ENCODE measurements at regions not wholly inside any gene's neighbourhood (a gene's known extent, or its start where the extent isn't known, plus 50 kb on each side); places are given as distances from the start of the nearest gene placed in this dataset.

GRCh38 chr13:63396746-63397145 is 1981.1 kb upstream of the PCDH20 start:
- CTCF ChIA-PET: no interaction called here
- DNase-seq: no peak
- Histone ChIP-seq H3K27ac (ENCODE audit: insufficient read depth in 1 of 2, low read depth in 1 of 2, low read length in 2 of 2, poor library complexity in 1 of 2, severe bottlenecking in 2 of 2) (no peak overlapping the region), H3K9me3 (ENCODE audit: control extremely low read depth in 1 of 5, control insufficient read depth in 4 of 5, insufficient read depth in 2 of 5, low read depth in 1 of 5, low read length in 4 of 5) (no peaks in the 10 kb centered on the region), H3K4me3 (ENCODE audit: control insufficient read depth in 1 of 7, extremely low read depth in 1 of 7, insufficient read depth in 4 of 7, low read depth in 2 of 7, low read length in 6 of 7) (no peak overlapping the region), H3K27me3 (replicated peaks in 2 of 5; ENCODE audit: control insufficient read depth in 4 of 5, insufficient read depth in 5 of 5, low read length in 4 of 5) (no peaks in the 10 kb centered on the region), H3K4me1 (ENCODE audit: control extremely low read depth in 1 of 4, control insufficient read depth in 4 of 4, insufficient read depth in 4 of 4, low read length in 3 of 4) (no peaks in the 10 kb centered on the region), H3K36me3 (ENCODE audit: control insufficient read depth in 4 of 4, insufficient read depth in 4 of 4, low read length in 3 of 4) (no peaks in the 10 kb centered on the region)
- WGBS (ENCODE audit: insufficient coverage): 98% methylated on average over 6 of the region's 9 CpGs
- POLR2A ChIA-PET: no interaction called here

- Histone ChIP-seq H3K27ac (ENCODE audit: insufficient read depth in 1 of 2, low read depth in 1 of 2, low read length in 2 of 2, poor library complexity in 1 of 2, severe bottlenecking in 2 of 2) (no peak overlapping the region), H3K36me3 (ENCODE audit: control insufficient read depth in 4 of 4, insufficient read depth in 4 of 4, low read length in 3 of 4) (no peaks in the 10 kb centered on the region), H3K4me3 (ENCODE audit: control insufficient read depth in 1 of 7, extremely low read depth in 1 of 7, insufficient read depth in 4 of 7, low read depth in 2 of 7, low read length in 6 of 7) (no peak overlapping the region), H3K4me1 (ENCODE audit: control extremely low read depth in 1 of 4, control insufficient read depth in 4 of 4, insufficient read depth in 4 of 4, low read length in 3 of 4) (no peaks in the 10 kb centered on the region), H3K9me3 (ENCODE audit: control extremely low read depth in 1 of 5, control insufficient read depth in 4 of 5, insufficient read depth in 2 of 5, low read depth in 1 of 5, low read length in 4 of 5) (no peaks in the 10 kb centered on the region), H3K27me3 (replicated peaks in 2 of 5; ENCODE audit: control insufficient read depth in 4 of 5, insufficient read depth in 5 of 5, low read length in 4 of 5) (no peaks in the 10 kb centered on the region)
- DNase-seq: no peak
- ChIA-PET CTCF (no interaction called here), POLR2A (no interaction called here)
- no CpG with 5 or more reads among the region's 3 CpGs for WGBS (ENCODE audit: insufficient coverage)
These were observed 1977.5 kb upstream of the PCDH20 start for GRCh38 chr13:63393112-63393511.

DNA sequence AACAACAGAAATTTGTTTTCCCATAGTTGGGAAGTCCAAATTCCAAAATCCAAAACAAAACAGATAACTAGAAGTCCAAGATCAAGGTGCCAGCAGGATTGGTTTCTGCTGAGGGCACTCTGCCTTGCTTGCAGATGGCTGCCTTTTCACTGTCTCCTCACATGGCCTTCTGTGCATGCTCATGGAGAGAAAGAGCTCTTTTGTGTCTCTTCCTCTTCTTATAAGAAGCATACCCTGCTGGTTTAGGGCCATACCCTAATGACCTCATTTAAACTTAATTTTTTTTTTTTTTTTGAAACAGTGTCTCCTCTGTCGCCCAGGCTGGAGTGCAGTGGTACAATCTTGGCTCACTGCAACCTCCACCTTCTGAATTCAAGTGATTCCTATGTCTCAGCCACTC is 1974.1 kb upstream of the PCDH20 start:
- H3K27me3 ChIP-seq (replicated peaks in 2 of 5; ENCODE audit: control insufficient read depth in 4 of 5, insufficient read depth in 5 of 5, low read length in 4 of 5): no peaks in the 10 kb centered on the region
- H3K9me3 ChIP-seq (ENCODE audit: control extremely low read depth in 1 of 5, control insufficient read depth in 4 of 5, insufficient read depth in 2 of 5, low read depth in 1 of 5, low read length in 4 of 5): no peaks in the 10 kb centered on the region
- no peak for DNase-seq
- H3K4me3 ChIP-seq (ENCODE audit: control insufficient read depth in 1 of 7, extremely low read depth in 1 of 7, insufficient read depth in 4 of 7, low read depth in 2 of 7, low read length in 6 of 7): no peak overlapping the region
- no CpG with 5 or more reads among the region's 1 CpG for WGBS (ENCODE audit: insufficient coverage)
- ChIA-PET CTCF (no interaction called here), POLR2A (interaction anchor here (0.7 kb wide), 1 partner anchor 42 kb away, joined by 3 read pairs; no protein-coding TSS in a partner anchor)
- H3K4me1 ChIP-seq (ENCODE audit: control extremely low read depth in 1 of 4, control insufficient read depth in 4 of 4, insufficient read depth in 4 of 4, low read length in 3 of 4): no peaks in the 10 kb centered on the region
- no peak overlapping the region for H3K27ac ChIP-seq (ENCODE audit: insufficient read depth in 1 of 2, low read depth in 1 of 2, low read length in 2 of 2, poor library complexity in 1 of 2, severe bottlenecking in 2 of 2)
- H3K36me3 ChIP-seq (ENCODE audit: control insufficient read depth in 4 of 4, insufficient read depth in 4 of 4, low read length in 3 of 4): no peaks in the 10 kb centered on the region

DNA sequence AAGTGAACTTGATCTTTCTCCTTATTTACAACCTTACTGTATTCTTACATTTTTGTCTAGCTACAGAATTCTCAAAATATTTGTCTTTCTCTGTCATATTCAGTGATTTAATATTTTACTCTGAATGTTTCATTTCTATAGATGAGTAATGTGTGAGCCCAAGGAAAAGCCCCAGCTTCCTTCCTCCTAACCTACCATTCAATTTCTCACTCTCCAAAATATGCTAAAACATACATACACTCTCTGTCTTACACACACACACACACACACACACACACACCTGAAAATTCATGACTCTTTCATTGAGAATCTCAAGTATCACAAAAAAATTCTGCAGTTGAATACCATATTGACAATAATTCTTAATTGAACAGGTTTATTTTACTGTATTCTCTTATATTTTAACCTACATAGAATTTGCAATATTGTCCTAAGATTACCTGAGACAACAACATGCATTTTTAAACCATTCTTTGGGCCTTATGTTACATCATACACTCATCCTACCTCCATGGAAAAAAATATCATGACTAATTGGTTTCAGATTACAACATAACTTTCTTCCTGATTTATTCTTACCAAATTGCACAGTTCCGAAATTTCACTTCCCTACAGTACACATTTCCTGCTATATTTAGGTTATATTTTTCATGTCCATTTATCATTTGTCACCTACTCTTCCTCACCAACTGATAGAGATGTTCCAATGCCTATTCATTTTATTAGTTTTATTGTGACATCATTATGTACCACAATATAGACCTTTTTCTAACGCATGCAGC is 1965.6 kb upstream of the PCDH20 start:
- Histone ChIP-seq H3K27ac (ENCODE audit: insufficient read depth in 1 of 2, low read depth in 1 of 2, low read length in 2 of 2, poor library complexity in 1 of 2, severe bottlenecking in 2 of 2) (no peak overlapping the region), H3K9me3 (ENCODE audit: control extremely low read depth in 1 of 5, control insufficient read depth in 4 of 5, insufficient read depth in 2 of 5, low read depth in 1 of 5, low read length in 4 of 5) (peaks cover 0 to 3% (median 0%) of the 10 kb centered on the region in 5 experiments), H3K4me1 (ENCODE audit: control extremely low read depth in 1 of 4, control insufficient read depth in 4 of 4, insufficient read depth in 4 of 4, low read length in 3 of 4) (no peaks in the 10 kb centered on the region), H3K4me3 (ENCODE audit: control insufficient read depth in 1 of 7, extremely low read depth in 1 of 7, insufficient read depth in 4 of 7, low read depth in 2 of 7, low read length in 6 of 7) (no peak overlapping the region), H3K36me3 (ENCODE audit: control insufficient read depth in 4 of 4, insufficient read depth in 4 of 4, low read length in 3 of 4) (no peaks in the 10 kb centered on the region), H3K27me3 (replicated peaks in 2 of 5; ENCODE audit: control insufficient read depth in 4 of 5, insufficient read depth in 5 of 5, low read length in 4 of 5) (no peaks in the 10 kb centered on the region)
- ChIA-PET CTCF (no interaction called here), POLR2A (no interaction called here)
- no CpG with 5 or more reads among the region's 2 CpGs for WGBS (ENCODE audit: insufficient coverage)
- DNase-seq: no peak

DNA sequence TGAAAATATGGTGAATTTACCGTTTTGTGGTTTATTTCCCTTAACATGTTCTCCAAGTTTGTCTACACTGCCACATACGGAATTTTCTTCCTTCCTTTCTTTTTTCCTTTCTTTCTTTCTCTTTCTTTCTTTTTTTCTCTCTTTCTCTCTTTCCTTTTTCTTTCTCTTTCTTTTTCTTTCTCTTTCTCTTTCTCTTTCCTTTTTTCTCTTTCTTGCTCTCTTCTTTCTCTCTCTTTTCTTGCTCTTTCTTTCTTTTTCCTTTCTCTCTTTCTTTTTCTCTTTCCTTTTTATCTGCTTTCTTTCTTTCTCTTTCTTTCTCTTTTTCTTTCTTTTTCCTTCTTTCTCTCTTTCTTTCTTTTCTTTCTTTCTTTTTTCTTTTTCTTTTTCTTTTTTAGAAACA is 1962.3 kb upstream of the PCDH20 start:
- Histone ChIP-seq H3K27me3 (replicated peaks in 2 of 5; ENCODE audit: control insufficient read depth in 4 of 5, insufficient read depth in 5 of 5, low read length in 4 of 5) (no peaks in the 10 kb centered on the region), H3K27ac (ENCODE audit: insufficient read depth in 1 of 2, low read depth in 1 of 2, low read length in 2 of 2, poor library complexity in 1 of 2, severe bottlenecking in 2 of 2) (no peak overlapping the region), H3K36me3 (ENCODE audit: control insufficient read depth in 4 of 4, insufficient read depth in 4 of 4, low read length in 3 of 4) (no peaks in the 10 kb centered on the region), H3K4me3 (ENCODE audit: control insufficient read depth in 1 of 7, extremely low read depth in 1 of 7, insufficient read depth in 4 of 7, low read depth in 2 of 7, low read length in 6 of 7) (no peak overlapping the region), H3K9me3 (ENCODE audit: control extremely low read depth in 1 of 5, control insufficient read depth in 4 of 5, insufficient read depth in 2 of 5, low read depth in 1 of 5, low read length in 4 of 5) (peaks cover 0 to 3% (median 0%) of the 10 kb centered on the region in 5 experiments), H3K4me1 (ENCODE audit: control extremely low read depth in 1 of 4, control insufficient read depth in 4 of 4, insufficient read depth in 4 of 4, low read length in 3 of 4) (no peaks in the 10 kb centered on the region)
- CTCF ChIA-PET: no interaction called here
- DNase-seq: no peak
- WGBS (ENCODE audit: insufficient coverage): 100% methylated on average over 1 of the region's 2 CpGs
- POLR2A ChIA-PET: no interaction called here

GRCh38 chr13:63370101-63370500 is 1954.5 kb upstream of the PCDH20 start:
- Histone ChIP-seq H3K36me3 (ENCODE audit: control insufficient read depth in 4 of 4, insufficient read depth in 4 of 4, low read length in 3 of 4) (no peaks in the 10 kb centered on the region), H3K4me1 (ENCODE audit: control extremely low read depth in 1 of 4, control insufficient read depth in 4 of 4, insufficient read depth in 4 of 4, low read length in 3 of 4) (no peaks in the 10 kb centered on the region), H3K27me3 (replicated peaks in 2 of 5; ENCODE audit: control insufficient read depth in 4 of 5, insufficient read depth in 5 of 5, low read length in 4 of 5) (no peaks in the 10 kb centered on the region), H3K27ac (ENCODE audit: insufficient read depth in 1 of 2, low read depth in 1 of 2, low read length in 2 of 2, poor library complexity in 1 of 2, severe bottlenecking in 2 of 2) (no peak overlapping the region), H3K9me3 (ENCODE audit: control extremely low read depth in 1 of 5, control insufficient read depth in 4 of 5, insufficient read depth in 2 of 5, low read depth in 1 of 5, low read length in 4 of 5) (peaks cover 0 to 6% (median 4%) of the 10 kb centered on the region in 5 experiments), H3K4me3 (ENCODE audit: control insufficient read depth in 1 of 7, extremely low read depth in 1 of 7, insufficient read depth in 4 of 7, low read depth in 2 of 7, low read length in 6 of 7) (no peak overlapping the region)
- CTCF ChIA-PET: no interaction called here
- DNase-seq: no peak
- POLR2A ChIA-PET: no interaction called here
- no CpG with 5 or more reads among the region's 1 CpG for whole genome bisulfite sequencing (ENCODE audit: insufficient coverage)

- POLR2A ChIA-PET: no interaction called here
These were observed 1952.0 kb upstream of the PCDH20 start for GRCh38 chr13:63367522-63368198.

More at GRCh38 chr13:63367522-63368198, 1952.0 kb upstream of the PCDH20 start:
- Histone ChIP-seq H3K27ac (ENCODE audit: insufficient read depth in 1 of 2, low read depth in 1 of 2, low read length in 2 of 2, poor library complexity in 1 of 2, severe bottlenecking in 2 of 2) (no peak overlapping the region), H3K9me3 (ENCODE audit: control extremely low read depth in 1 of 5, control insufficient read depth in 4 of 5, insufficient read depth in 2 of 5, low read depth in 1 of 5, low read length in 4 of 5) (peaks cover 0 to 6% (median 4%) of the 10 kb centered on the region in 5 experiments), H3K4me1 (ENCODE audit: control extremely low read depth in 1 of 4, control insufficient read depth in 4 of 4, insufficient read depth in 4 of 4, low read length in 3 of 4) (no peaks in the 10 kb centered on the region), H3K27me3 (replicated peaks in 2 of 5; ENCODE audit: control insufficient read depth in 4 of 5, insufficient read depth in 5 of 5, low read length in 4 of 5) (no peaks in the 10 kb centered on the region), H3K36me3 (ENCODE audit: control insufficient read depth in 4 of 4, insufficient read depth in 4 of 4, low read length in 3 of 4) (no peaks in the 10 kb centered on the region), H3K4me3 (ENCODE audit: control insufficient read depth in 1 of 7, extremely low read depth in 1 of 7, insufficient read depth in 4 of 7, low read depth in 2 of 7, low read length in 6 of 7) (no peak overlapping the region)
- WGBS (ENCODE audit: insufficient coverage): 100% methylated on average over 1 of the region's 3 CpGs
- DNase-seq: no peak
- CTCF ChIA-PET: no interaction called here
